ENCODE measurements at regions not wholly inside any gene's neighbourhood (a gene's known extent, or its start where the extent isn't known, plus 50 kb on each side); places are given as distances from the start of the nearest gene placed in this dataset.

GRCh38 chr17:56694825-56695224, 101.3 kb downstream of the NOG start:
- Histone ChIP-seq H2AFZ (ENCODE audit: low read length) (no peak overlapping the region), H2BK5ac (ENCODE audit: low read depth, low read length) (no peak overlapping the region), H3K27me3 (replicated peaks in 1 of 4; ENCODE audit: control insufficient read depth in 3 of 4, extremely low read depth in 1 of 4, insufficient read depth in 3 of 4, low read length in 3 of 4) (no peaks in the 10 kb centered on the region), H2BK120ac (replicated peaks; ENCODE audit: low read depth, low read length) (no peak overlapping the region), H4K20me1 (replicated peaks in 1 of 2; ENCODE audit: control insufficient read depth in 1 of 2, insufficient read depth in 2 of 2, low read length in 2 of 2) (no peaks in the 10 kb centered on the region), H2BK15ac (ENCODE audit: low read length) (no peak overlapping the region), H3K4me2 (ENCODE audit: insufficient read depth in 1 of 2, low read depth in 2 of 2, low read length in 2 of 2) (no peak overlapping the region), H3K79me2 (ENCODE audit: control insufficient read depth in 1 of 2, insufficient read depth in 2 of 2, low read length in 2 of 2) (no peaks in the 10 kb centered on the region), H3K56ac (replicated peaks; ENCODE audit: insufficient read length, low read depth, low read length) (no peak overlapping the region), H3K4ac (replicated peaks; ENCODE audit: insufficient read length, low read depth, low read length) (no peak overlapping the region), H2BK12ac (ENCODE audit: low read depth, low read length) (no peak overlapping the region), H4K5ac (ENCODE audit: insufficient read length, low read depth, low read length) (no peak overlapping the region), H2AK5ac (ENCODE audit: low read depth, low read length) (no peak overlapping the region), H3K23me2 (ENCODE audit: low read depth, low read length) (no peaks in the 10 kb centered on the region; the same call in 1 of the 2 replicates), H3K18ac (ENCODE audit: extremely low read depth, low read length) (no peak overlapping the region), H2BK20ac (ENCODE audit: low read length) (no peak overlapping the region), H3K9ac (replicated peaks in 1 of 4; ENCODE audit: extremely low read depth in 1 of 4, low read depth in 3 of 4, low read length in 3 of 4) (no peak overlapping the region), H3K9me3 (ENCODE audit: insufficient read depth in 2 of 2, low read depth in 1 of 2, low read length in 1 of 2) (no peaks in the 10 kb centered on the region), H3K79me1 (ENCODE audit: low read depth, low read length) (no peaks in the 10 kb centered on the region), H3K4me1 (replicated peaks in 1 of 4; ENCODE audit: control insufficient read depth in 3 of 4, insufficient read depth in 4 of 4, low read length in 3 of 4) (no peaks in the 10 kb centered on the region; a peak in 1 of 7 replicates), H4K8ac (ENCODE audit: extremely low read depth, insufficient read depth, low read length) (no peak overlapping the region), H4K91ac (replicated peaks; ENCODE audit: insufficient read length, low read length) (no peak overlapping the region), H3K14ac (ENCODE audit: insufficient read length) (no peak overlapping the region), H3K23ac (ENCODE audit: insufficient read length) (no peak overlapping the region), H3K4me3 (ENCODE audit: extremely low read depth in 1 of 4, insufficient read depth in 2 of 4, low read depth in 3 of 4, low read length in 4 of 4) (no peak overlapping the region), H3K27ac (ENCODE audit: low read depth, low read length) (no peak overlapping the region), H3K36me3 (ENCODE audit: control insufficient read depth in 2 of 4, insufficient read depth in 4 of 4, low read length in 3 of 4) (no peaks in the 10 kb centered on the region)
- FAIRE-seq (no peak), DNase-seq (ENCODE audit: low read depth in 1 of 2, low spot score in 2 of 2) (no peak)
- no peak for TF ChIP-seq TAF7 (optimal IDR thresholded peaks at IDR 0.05; ENCODE audit: borderline replicate concordance, low read depth, low read length)
- no peak for TF ChIP-seq TCF12 (IDR thresholded peaks at IDR 0.05; ENCODE audit: low read depth, low read length)
- no peak for TF ChIP-seq SIX5 (IDR thresholded peaks at IDR 0.05; ENCODE audit: low read depth, low read length)
- TF ChIP-seq HDAC6 (IDR thresholded peaks at IDR 0.05; ENCODE audit: low read depth, low read length): no peak
- TF ChIP-seq EZH2 (IDR thresholded peaks at IDR 0.05; ENCODE audit: low read depth, low read length, severe bottlenecking): no peak
- POLR2A ChIA-PET (ENCODE audit: partially characterized antibody): no interaction called here
- WGBS, 2 experiments (ENCODE audit: extremely low coverage in 1 of 2, insufficient coverage in 1 of 2, insufficient read length in 1 of 2, insufficient replicate concordance in 2 of 2, low coverage in 1 of 2, low lambda C conversion rate in 2 of 2, missing lambda C conversion rate in 1 of 2): 91% methylated on average over 2 of the region's 2 CpGs; no CpG with 5 or more reads in 1 of the 2 experiments
- CTCF ChIA-PET (ENCODE audit: partially characterized antibody): interaction anchor here (0.5 to 5.3 kb wide), 3 partner anchors 17 to 21 kb away, joined by 4 to 18 read pairs (median 11); no protein-coding TSS in a partner anchor
